NCI-H2196 (cell line): ENCODE measurements at regions not wholly inside any gene's neighbourhood (a gene's known extent, or its start where the extent isn't known, plus 50 kb on each side); places are given as distances from the start of the nearest gene placed in this dataset.
"Not testable (repeated sequence)": the region's sequence is repeated elsewhere in the genome, so short reads cannot be mapped to it uniquely, and the experiment has no call there.

Experiments
- DNase-seq: peaks from one replicate; lab custom pipeline; 2025; ENCODE audit not compliant: unreplicated experiment; lab: John Stamatoyannopoulos, UW

DNA sequence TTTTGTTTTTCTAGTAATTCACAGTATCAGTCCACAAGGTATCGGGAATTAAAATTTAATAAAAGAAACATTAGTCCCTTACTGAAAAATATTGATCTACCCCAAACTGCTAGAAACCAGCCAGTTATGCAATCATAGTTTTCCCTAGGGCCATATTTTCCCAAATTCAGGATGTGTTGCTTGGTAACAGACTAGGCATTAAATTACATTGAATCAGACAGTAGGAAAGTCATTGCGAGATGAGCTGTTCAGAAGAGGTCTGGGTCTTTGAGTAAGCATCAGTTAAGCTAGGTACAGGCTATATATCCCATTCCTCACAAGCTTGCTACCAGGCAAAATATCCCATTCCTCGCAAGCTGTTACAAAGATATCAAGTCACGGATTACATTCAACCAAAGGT, 123.0 kb upstream of the CCDC150 start:
- no peak for DNase-seq

DNA sequence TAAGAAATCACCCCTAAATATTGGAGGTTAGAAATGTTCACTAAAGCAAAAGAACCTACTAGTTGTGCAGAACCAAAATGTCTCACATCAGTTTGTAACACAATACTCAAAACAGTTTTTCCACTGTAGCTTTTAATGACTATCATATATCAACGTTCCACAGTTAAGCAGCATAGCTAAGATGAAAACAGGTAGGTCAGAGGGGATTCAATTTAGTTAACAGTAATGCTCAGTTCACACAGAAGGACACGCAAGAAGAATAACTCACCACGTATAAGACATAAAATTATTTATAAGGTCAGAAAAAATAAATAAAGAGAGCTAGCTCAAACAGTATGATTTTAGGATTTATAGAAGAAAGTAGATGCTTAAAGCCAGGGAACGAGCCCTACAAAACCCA, 118.9 kb upstream of the CCDC150 start:
- no peak for DNase-seq

DNA sequence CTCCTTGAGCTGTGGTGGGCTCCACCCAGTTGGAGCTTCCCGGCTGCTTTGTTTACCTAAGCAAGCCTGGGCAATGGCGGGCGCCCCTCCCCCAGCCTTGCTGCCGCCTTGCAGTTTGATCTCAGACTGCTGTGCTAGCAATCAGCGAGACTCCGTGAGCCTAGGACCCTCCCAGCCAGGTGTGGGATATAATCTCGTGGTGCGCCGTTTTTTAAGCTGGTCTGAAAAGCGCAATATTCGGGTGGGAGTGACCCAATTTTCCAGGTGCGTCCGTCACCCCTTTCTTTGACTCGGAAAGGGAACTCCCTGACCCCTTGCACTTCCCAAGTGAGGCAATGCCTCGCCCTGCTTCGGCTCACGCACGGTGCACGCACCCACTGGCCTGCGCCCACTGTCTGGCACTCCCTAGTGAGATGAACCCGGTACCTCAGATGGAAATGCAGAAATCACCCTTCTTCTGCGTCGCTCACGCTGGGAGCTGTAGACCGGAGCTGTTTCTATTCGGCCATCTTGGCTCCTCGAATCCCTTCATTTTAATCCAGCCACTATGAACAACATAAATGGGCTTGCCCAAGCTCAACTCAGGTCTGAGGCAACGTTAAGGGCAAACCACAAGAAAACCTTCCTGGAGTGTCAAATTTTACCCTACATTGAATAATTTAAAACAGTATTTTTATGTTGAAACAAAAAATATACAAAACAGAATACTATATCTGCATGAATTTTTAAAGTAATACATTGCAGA, 112.4 kb upstream of the CCDC150 start:
- DNase-seq = not testable (repeated sequence)

DNA sequence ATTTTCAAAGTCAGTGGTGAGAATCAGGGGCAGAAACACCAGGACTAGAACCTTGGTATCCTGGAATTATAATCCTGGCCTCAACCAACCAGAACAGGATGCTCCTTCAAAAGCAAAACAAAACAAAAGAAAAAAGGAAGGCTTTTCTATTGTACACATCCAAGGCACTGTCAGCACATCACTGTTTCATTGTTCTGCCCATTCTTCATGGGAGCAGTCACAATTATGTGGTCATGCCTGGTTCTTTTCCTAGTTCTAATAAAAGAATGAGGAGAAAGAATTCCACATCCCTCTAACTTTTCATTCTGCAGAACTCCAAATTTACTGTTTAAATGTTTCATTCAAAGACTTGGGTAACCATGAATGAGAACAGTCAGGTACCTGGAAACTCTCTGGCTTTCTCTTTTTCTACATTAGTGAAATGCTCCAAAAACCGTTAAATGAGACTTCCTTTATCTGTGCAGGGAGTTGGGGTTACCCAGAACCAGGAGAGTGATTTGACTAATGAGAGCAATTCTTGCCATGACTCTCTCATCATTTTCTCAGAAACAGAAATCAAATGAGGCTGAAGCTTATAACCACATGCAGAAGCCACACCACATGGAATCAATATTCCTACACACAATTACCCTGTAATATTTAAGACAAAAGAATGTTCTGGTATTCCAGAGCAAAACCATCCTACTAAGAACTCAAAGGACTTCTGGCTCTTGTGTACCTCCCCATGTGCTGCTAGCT, 110.9 kb upstream of the CCDC150 start:
- DNase-seq = no peak

DNA sequence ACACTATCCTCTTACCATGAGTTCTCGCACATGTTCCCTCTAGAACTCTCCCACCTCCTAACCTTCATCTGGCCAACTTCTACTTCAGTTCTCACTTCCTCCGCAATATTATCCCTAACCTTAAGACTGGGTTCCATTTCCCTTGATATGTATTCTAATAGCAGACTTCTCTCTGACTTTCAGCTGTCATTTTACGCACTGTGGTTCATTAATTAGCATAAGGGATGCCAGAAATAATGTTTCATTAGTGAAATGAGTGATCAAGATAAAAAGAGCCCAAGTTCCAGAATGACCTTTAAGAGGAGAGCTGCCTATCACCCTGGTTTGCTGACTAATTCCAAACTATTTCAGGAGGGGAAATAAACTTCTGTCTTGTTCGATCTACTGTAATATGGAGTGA, 108.6 kb upstream of the CCDC150 start:
- no peak for DNase-seq

DNA sequence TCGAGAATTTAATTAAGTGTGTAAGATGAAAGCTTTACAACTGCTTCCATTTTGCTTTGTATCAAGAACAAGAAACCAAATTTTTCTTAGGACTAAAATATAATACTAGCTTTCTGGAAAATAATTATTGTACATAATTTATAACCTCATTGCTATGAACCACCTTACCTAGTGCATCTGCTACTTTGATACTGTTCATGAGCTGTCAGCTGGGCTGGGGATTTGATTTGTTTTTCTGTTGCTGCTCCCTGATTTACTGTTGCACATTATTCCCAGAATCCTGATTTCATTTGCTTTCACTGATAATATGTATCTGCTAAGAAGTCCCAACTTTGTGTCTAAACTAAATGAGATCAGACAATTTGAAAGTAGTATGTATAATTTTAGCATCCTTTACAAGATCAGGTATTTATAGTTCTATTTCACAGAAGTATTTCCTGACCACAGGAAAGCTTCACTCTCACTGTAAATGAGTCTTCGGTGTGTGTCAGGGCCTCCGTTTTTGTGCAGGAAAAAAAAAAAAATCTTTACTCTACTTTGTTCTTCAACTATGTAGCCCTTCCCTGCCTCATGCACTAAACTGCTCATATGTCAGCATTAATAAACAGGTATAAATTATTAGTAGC, 105.6 kb upstream of the CCDC150 start:
- no peak for DNase-seq

DNA sequence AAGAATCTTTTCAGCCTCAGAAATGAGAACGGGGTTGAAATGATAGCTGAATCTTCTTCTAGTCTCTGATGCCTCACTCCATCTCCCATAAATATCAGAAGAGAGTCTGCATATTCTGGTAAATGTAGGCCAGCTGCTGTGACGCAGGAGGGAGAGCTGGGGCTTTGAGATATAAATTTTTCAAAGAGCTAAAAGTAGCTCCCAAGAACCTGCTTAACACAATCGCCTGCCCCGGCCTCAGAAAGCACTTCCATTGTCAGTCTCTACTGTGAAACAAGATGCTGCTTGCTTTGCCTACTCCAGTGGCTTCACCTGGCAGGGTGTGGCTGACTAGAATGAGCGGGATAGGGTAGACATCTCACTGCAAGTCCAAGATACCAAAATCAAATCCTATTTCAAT, 105.0 kb upstream of the CCDC150 start:
- no peak for DNase-seq

DNA sequence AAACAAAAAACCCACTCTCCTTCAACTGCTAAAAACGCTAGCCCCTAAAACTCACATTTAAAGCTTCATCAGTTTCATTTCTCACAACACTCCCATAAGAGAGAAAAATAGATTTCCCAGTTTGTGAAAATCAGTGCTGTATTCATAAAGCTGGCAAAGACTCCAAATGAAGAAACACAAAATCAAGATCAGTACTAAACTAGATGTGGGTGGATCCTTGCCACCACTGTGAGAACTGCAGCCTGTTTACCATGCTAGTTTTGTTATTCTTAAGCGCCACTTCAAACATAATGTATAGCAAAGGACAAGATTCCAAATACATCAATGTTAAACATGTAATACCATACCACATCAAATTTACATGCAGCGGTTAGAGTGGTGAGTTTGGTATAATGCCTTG, 104.5 kb upstream of the CCDC150 start:
- DNase-seq = no peak

DNA sequence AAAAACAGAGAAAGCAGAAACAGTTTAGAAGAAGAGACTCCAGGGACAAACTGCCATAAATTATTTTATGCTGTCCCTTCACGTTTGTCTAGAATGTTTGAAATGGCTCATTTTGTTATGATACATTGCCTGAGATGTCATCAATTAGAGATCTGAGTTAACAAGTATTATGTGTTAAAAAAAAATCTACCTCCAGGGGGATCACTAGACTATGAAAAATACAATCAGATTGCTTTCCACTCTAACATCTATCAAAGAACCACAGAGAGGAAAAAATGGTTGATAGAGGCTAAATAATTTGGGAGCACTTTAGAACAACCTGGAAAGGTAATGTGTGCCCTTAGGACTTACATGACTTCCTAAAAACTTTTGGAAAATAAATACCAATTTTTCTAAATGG, 103.8 kb upstream of the CCDC150 start:
- DNase-seq = no peak

DNA sequence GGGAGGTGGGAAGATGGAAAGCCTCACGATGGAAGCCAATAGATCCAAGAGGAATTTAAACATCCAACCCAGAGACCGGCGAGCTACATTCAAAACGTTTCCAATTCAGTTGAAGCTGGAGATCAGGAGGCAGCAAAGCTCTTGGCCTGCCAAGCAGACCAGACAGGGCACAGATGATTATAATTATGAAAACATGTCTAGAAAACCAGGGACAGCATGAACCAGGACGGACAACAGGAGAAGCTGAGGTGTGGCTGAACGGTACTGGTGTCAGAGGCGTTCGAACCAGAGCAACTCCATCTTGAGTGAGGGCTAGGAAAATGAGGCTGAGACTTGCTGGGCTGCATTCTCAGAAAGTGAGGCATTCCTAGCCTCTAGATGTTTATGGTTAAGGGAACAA, 102.2 kb upstream of the CCDC150 start:
- no peak for DNase-seq

DNA sequence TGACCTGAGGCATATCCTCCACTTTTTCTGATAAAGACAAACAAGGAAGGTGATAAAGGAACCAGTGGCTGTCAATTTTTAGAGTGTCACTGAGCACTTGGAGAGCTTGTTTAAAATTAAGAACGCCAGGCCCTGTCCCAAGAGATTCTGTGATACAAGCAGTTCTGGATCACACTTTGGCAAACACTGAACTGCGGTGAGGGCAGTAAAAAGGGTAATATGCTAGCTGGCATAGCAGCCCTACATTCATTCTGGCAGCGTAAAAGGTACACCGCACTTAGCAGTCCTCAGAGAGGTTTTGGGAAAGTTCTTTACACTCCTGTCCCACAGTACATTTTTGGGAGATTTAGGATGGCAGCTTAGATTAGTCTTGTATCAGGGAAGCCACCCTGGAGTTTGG, 101.3 kb upstream of the CCDC150 start:
- no peak for DNase-seq

DNA sequence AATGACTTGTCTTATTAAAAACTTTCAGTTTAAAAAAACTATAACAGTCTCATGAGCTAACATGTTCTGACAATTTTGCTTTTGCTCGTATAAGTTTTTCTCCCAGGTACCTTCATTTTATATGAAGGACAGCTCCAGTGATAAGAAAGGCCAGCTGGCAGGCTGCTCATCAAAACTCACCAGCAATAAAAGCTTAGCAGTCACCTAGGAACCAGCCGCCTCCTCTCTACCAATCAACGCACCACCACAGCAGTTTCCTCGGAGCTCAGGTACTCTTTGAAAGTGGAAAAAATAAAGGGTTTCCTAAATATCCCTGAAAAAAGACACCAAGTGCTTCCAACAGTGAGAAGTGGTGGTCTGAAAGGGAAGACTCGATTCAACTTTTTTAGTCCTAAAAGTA, 100.9 kb upstream of the CCDC150 start:
- DNase-seq = no peak

DNA sequence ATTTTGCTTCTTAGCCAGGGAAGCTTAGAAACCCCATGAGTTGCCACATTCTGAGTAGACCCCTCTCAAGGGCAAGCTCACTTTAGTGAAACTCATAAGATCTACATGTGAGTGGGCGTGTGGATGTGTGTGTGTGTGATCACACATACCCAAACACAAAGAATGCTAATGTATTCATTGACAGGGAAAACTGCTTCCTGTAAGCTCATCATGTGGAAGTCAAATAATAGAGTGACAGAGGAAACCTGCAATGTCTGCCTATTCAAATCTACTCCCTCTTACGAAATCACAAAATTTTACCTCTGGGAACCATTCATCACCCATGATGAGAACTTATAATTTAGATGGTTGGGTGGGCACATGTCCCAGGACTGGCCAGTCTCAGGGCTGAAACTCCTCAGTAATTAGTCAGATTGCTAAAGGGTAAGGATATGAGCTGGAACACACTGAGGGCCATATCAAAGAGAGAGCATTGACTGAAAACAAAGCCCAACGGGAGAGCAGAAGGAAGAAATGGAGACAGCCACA, 94.5 kb upstream of the CCDC150 start:
- no peak for DNase-seq

DNA sequence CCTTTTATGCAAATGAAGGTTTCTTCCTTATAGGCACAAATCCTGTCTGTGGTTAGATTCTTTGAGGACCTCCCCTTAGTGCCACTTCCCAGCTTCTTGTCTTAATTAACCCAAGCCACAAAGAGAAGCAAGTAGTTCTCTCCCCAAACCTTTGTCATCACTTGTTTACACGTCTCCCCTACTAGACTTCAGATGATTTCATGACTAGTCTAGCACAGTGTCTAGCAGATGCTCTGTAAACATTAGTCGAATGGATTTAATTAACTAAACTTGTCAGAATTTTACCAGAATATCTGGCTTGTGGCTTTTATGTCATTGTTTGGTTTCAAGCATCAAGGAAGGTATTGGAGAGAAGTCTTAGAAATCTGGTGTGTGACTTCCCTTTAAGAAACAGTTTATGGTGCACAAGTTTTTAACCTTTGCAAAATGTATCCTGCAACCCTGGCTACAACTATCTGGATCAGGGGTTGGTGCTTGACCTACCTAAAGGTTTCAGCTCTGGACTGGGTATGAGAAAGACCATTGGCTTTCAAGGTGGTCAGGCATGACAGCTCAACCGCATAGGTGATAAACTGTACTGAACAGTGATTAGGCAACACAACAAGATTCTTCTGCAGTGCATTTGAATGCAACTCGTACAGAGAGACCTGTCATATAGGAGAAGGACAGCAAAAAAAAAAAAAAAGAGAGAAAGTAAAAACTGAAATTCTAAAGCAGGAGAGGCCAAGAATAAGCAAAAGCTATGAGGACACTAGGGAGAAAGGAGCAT, 93.2 kb upstream of the CCDC150 start:
- DNase-seq = no peak

DNA sequence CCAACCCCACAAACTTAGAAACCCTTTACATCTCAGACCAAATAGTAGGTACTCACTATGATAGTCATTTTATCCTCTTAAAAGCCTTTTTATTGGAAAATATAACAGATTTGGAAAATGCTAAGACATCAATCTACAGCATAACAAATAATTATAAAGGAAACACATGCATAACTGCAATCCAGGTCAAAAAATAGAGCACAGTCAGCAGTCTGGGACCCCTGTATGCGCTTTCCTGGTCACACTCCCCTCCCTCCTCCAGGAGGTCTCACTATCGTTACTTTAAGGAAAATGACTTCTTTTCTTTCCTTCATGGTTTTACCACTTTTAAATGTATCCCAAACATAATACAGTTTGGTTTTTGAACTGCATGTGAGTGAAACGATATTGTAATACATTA, 90.5 kb upstream of the CCDC150 start:
- no peak for DNase-seq

DNA sequence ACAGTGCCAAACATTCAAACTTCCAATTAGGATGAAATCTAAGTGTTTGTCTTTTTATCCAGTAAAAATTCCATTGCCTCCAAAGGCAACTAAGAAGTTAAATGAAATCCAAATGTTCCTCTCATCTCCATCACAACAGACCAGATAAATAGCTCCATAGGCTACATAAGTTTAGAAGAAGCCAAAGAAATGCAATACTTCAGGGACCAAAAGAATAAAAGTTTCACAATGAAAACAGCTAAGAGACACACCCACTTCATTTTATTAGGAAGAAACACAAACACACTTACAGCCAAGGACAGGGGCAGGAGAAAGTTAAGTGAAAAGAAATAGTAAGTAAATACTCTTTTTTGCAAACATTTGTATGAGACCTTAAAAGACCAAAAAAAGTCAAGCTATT, 88.5 kb upstream of the CCDC150 start:
- DNase-seq = no peak

DNA sequence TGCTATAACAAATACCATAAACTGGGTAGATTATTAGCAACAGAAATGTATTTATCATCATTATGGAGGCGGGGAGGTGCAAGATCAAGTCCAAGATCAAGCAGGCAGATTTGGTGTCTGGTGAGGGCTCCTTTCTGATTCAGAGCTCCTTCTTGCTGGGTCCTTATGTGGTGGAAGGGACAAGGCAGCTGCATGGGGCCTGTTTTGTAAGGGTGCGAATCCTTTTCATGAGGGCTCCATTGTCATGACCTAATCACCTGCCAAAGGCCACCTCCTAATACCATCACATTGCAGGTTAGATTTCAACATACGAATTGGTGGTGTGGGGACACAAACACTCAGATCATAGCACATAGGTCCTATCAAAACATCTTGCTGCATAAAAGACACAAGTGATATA, 84.4 kb upstream of the CCDC150 start:
- DNase-seq = no peak

DNA sequence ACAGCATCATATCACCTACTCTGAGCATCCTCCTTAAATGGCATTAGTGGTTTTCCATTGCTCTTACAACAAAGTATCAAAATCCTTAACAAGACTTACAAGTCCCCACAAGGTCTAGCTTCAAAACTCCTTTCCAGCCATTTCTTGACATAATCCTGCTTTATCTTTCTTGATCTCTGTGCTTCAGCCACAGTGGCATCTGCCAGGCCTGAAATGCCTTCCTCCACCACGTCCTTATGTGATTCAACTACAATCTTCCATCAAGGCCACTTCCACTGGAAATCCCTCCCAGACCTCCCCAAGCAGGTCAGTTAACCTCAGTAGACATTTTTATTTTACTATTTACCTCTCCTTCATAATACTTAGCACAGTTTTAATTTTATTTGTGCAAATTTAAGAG, 83.8 kb upstream of the CCDC150 start:
- DNase-seq = no peak

DNA sequence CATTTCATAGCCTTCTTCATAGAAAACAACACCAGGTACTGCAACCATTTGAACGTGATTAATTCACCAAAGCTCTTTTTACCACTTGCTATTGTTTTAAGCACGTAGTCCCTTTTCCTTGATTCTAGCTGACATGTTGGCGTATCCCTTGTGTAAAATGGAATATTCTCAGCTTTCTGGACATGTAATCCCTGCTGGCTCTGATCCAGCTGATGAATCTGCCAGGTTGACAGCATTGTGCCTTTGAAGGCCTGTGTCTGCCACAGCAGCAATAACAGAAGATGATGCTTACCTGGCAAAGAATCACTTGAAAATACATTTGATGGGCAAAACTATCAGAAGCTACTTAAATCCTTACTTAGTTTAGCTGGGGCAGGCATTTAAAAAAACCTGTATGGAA, 81.0 kb upstream of the CCDC150 start:
- no peak for DNase-seq

DNA sequence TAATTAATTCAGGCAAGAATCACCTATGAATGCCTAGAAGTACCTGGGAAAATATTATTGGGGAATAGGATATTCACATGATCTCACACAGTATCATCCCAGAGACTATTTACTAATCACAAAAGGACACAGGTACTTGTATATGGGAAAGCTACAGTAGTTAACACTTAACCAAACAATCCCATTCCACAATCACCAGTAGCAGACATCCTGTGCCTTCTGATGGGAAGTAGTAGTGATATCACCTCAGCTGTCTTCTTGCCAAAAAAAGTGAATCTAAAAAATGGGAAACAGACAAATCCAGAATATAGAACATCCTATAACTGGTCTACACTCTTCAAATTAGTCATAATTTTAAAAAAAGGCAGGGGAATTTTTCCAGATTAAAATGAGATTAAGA, 75.6 kb upstream of the CCDC150 start:
- no peak for DNase-seq

DNA sequence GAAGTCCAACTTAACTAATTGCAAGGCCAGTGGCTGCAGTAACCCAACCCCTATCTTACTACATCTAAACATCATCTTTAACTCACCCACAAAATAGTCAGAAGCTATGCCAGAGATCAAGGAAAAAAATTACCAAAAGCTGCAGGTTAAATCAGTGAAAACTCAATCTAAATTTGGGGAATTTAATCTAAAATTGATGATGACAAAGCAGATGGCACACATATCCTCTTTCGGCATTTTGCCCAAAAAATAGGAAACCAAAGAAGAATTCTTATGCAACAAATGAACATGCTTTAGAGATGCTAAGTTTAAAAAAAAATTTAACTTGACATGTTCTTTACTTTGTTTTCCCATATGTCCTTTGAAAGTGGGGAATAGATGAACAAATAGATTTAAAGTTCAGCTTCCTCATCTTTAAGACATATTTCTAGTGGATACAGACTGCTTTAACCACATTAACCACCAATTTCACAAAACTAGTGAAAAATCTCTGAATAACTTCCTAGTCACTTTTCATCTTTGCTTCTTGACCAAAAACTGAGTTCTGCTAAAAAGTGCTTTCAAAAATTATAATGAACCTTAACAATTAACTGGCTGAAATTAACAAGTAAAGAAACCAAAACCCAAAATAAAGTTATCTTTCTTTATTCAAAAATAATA, 74.3 kb upstream of the CCDC150 start:
- DNase-seq = no peak
